NCI-H1417 (cell line): ENCODE measurements at regions not wholly inside any gene's neighbourhood (a gene's known extent, or its start where the extent isn't known, plus 50 kb on each side); places are given as distances from the start of the nearest gene placed in this dataset.
"Not testable (repeated sequence)": the region's sequence is repeated elsewhere in the genome, so short reads cannot be mapped to it uniquely, and the experiment has no call there.

Source experiments
- DNase-seq, 3 experiments: peaks; one replicate each; lab custom pipeline; 2025; lab: John Stamatoyannopoulos, UW

DNA sequence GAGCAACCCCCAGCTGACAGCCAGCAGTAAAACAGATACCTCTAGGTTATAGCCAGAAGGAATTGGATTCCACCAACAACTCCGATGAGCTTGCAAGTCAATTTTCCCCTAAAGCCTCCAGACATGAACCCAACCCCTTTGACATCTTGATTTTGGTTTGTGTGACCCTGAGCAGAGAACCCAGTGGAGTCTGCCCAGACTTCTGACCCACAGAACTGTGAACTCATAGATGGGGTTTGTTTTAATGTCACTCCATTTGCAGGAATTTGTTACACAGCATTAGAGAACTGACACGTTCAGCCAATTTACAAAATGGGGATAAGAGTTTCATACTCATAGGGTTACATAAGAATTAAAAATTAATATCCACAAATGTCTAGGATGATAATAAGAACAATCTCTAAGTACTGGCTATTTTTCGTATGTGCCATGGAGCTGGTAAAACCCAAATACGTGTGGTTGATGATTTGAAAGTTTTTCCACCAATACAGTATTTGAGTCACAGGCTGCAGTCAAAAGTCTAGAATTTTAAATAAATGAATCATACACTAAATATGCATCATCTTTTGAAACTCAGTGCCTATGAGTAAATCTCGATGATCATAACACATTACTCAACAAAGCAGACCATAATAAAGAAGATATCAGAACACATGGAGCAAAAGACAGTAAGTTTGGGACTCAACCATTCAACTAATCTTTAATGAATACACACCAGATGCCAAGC lies 380.0 kb downstream of the ANAPC1 start:
- not testable (repeated sequence) for DNase-seq

DNA sequence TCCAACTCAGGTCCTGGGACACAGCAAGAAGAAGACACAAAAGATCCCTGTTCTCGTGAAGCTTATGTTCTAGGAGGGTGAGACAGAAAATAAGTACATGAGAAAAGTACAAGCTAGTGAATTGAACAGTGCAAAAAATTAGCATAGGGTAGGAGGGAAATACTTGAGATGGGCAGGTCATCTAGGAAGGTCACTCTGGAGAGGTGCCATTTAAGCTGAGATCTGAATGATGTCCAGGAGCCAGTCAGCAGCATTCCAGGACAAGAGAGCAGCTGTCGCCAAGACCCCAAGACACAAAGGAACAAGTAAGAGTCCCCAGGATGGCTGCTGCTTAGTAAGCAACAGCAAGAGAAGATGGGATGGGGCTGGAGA lies 379.4 kb downstream of the ANAPC1 start:
- not testable (repeated sequence) for DNase-seq

GRCh38 chr2:111505267-111505666 lies 378.7 kb downstream of the ANAPC1 start:
- not testable (repeated sequence) for DNase-seq

GRCh38 chr2:111506936-111507335 lies 377.1 kb downstream of the ANAPC1 start:
- not testable (repeated sequence) for DNase-seq

DNA sequence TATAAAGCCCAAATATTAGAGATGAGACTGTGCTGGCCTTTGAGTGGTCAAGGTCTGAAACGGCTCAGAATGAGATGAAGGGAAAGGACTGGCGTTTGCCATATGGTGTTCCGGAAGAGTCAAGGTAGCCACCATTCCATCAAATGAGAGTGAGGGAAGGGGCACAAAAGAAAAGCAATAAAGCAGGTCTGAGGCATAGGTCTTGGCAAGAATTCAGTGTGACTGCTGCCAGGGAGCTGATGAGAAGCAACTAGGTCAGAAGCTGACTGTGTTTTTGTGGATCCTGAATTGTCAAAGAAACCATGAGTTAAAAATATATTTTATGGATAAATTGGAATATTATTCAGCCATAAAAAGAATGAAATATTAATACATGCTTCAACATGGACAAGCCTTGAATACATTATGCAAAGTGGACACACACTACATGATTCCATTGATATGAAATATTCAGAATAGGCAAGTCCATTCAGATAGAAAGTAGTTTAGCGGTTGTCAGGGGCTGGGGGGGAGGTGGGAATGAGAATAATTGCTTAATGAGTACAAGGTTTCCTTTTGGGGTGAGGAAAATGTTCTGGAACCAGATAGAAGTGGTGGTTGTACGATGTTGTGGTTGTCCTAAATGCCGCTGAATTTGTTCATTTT lies 374.6 kb downstream of the ANAPC1 start:
- not testable (repeated sequence) for DNase-seq

DNA sequence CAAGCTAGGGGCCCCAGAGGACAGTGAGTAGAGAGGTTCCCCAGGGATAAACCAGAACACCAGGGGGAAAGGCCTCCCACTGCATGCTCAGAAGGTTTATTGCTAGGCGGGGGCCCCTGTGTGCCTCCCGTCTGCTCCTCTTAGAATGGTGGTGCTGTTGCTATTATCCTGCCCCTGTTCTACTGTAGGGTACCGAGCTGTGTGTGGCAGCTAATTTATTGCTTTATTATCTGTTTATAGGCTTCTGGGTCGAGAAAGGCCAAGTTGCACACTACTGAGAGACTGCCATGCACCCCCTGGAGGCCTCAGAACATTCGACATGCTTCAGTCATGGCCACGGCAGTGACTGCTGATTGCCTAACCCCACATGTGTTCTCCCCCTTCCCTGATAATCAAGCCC lies 373.6 kb downstream of the ANAPC1 start:
- not testable (repeated sequence) for DNase-seq

DNA sequence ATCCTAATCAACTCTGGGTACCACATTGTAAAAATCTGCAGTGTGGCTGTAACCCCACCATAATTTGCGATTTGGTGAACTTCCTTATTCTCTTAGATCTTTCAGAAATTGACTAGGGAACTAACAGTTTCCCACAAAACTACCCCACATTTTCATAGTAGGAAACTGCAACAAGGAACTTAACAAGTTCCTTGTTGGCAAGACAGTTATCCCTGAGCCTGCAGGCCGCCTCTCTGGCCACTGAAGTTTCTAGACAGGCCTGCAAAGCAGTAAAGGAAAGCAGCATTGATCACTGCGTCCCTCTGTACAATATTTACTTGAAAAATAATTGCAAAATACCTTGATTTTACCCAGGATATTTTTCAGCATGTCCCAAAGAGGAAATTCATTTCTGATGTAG lies 372.9 kb downstream of the ANAPC1 start:
- DNase-seq: not testable (repeated sequence)

- DNase-seq: not testable (repeated sequence)
These were observed 371.6 kb downstream of the ANAPC1 start for GRCh38 chr2:111512378-111512777.

GRCh38 chr2:111514138-111514537 lies 369.9 kb downstream of the ANAPC1 start:
- not testable (repeated sequence) for DNase-seq

DNA sequence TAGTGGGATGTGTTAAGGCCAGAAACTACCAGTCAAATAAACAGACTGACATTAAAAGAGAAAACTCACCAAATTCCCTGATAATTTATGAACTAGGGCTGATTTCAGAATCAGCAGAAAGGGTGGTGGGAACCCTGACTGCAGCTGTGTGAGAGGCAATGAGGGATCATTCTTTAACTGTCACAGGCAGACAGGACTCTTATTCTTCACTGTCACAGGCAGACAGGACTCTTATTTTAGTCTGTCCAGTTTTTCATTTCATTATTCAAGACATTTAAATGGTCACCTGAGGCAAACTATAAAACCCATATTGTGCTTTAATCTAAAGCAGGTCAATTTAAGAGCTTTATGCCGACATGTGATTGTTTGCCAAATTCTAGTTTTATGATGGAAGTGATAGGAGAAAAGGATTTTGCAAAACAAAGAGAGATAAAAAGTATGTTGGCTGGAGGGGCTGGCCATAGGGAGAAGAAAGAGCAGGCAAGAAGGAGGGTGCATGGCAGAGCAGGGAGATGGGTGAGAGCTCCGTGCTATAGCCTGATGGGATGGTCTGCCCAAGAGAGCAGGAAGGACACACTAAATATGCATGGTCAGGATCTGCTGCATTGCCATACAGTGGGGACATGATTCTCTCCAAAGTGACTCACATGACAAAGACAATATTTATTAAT lies 366.8 kb downstream of the ANAPC1 start:
- not testable (repeated sequence) for DNase-seq

- not testable (repeated sequence) for DNase-seq
These were observed 366.3 kb downstream of the ANAPC1 start for GRCh38 chr2:111517721-111518053.

DNA sequence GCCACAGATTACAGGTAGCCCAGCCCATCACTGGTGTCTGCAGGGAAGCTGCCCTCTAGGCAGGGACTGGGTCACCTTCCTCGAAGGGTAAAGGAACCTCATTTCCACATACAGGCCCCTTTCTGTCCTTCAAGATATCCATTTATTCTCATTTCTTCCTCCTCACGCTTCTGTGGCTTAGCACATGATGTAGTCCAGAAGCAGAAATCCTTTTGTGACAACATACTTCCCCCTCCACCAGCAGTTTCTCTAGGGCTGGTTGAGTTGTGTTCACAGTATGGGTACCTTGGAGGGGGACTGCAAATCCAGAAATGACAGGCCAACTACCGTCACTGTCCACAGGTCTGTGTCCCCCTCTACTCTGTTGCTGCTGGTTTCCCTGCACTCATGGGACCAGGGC lies 364.9 kb downstream of the ANAPC1 start:
- DNase-seq: no peak

DNA sequence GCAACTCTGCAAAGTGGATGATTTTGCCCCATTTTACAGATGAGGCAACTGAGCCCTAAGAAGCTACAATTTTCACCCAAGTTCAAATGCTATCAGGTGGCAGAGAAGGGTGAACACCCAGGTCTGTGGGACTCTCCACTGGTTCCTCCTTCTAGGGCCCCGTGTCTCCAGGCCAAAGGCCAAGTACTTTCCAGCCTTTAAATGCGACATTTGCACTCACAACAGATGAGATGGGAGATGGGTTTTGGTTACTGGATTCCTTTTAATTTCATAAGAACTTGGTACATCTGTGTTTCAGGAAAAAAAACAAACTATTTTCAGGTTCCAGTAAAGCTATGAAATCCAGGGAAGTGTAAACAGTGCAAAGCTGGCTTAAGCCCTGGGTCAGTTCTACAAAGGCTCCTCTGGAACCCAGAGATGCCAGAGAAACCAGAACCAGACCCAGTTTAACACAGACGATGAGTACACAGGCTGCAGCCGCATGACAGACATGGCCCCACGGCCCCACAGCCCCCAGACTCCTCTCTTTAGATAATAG lies 361.7 kb downstream of the ANAPC1 start:
- DNase-seq: no peak

DNA sequence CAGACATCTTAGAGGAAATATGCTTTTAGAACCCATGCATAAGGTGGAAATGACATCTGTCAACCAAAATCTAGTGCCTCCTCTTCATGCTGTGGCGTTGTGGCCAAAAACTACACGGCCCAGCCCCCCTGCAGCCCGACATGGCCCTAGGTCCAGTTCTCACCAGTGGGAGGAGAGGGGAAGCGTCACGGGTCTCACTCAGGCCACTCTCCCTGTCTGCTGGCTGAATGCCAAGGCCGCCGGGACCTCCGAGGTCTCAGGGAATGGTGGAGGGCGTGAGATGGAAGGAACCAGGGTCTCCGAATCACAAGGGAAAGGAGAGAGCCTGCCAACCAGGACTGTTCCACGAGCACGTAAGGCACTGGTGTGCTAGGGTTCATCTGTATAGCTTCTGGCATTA lies 361.0 kb downstream of the ANAPC1 start:
- DNase-seq: no peak

DNA sequence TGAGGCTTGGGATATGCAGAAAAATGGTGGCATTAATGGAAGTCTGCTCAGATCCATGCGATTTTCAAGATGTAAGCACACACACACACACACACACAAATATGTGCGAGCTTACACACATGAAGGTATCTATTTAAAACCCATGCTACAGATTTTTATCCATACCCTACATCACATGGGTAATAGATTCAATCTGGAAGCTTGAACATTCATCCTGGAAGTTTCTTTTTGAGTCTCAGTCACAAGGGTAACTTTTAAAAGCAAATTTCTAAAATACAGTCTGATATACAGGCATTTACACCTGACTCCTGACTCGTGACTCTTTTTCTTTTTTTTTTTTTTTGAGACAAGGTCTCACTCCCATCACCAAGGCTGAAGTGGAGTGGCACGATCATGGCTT lies 359.0 kb downstream of the ANAPC1 start:
- DNase-seq: not testable (repeated sequence)

DNA sequence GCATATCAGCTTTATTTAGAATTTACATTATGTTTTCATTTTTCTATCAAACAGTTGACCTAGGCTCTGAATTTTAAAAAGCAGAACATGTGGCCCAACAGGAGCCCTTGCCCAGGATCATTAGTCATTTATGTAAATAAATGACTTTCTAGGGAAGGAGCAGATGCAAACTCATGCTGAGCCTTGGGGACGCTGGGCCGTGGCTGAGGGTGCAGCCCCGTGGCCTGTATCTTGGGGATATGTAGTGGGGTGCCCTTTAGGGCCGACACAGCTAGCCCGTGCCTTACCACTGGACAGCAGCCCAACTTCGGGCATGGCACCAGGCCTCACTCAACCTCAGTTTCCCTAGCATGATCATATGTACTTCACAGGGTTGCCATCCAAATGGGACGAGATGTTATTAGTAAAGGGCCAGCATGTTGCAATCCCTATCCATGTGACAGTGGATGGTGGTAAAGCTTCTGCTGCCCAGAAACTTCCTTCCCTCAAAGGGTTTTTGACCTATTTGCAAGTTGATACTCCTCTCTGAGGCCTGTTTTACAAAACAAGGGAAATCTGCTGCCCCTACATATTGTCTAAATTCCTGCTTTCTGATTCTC lies 357.9 kb downstream of the ANAPC1 start:
- DNase-seq: not testable (repeated sequence)

DNA sequence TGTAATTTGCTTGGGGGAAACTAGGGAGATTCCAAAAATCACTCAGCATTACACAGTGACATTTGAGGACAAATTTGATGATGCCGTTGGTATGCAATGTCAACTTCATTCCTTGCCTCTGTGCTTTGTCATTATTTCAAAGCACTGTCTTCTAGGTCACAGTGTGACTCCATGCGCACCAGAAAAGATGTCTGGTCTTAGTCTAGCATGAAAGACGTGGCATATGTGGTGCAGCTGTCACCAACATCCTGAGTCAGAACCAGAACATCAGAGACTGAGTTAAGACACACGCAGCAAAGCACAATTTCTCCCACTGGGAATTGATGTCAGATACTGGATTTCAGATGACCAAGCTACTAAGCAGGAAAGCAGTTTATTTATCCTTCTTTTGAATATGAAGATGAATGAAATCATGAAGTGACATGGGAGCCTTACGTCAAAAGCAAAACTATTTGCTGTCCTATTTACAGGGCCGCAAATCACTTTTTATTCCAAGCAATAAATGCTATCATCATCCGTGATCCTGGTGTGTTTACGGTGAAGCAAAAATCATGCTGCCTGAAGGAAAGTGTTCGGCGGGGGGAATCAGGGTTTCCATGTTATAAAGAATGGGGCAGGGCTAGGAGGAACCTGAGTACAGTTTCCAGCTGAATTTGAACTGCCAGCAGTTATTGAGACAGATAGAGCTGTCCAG lies 356.1 kb downstream of the ANAPC1 start:
- not testable (repeated sequence) for DNase-seq

GRCh38 chr2:111529022-111529421 lies 355.0 kb downstream of the ANAPC1 start:
- not testable (repeated sequence) for DNase-seq

DNA sequence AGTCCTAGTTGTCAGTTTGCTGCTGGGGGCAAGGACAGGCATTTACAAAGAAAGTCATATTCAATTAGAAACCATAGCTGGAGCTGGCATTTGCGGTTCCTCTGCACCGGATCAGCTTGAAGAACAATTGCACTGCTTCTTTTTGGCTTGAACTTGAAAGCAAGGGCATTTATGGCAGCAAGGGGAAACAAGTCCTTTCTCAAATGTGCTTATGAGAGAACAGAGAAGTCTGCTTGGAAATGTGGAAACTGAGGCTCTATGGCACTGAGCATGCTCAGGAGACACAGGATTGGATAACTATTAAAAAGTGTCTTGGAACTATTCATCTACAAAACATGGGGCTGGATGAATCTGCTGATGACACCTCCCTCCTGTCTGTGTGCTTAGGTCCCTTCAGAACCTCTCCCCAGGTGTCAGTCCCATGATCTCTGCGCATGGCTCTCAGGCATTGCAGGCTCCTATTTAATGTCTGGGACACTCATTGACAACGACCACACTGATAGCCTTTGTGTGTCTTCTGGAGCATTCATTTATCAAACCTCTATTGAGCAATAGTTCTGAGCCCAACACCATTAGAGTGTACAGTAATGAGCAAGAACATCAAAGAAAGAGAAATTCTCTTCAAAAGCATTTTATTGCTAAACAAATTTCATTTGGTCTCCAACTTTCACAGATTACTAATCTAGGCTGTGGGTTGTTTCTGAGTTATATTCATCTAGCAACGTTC lies 353.6 kb downstream of the ANAPC1 start:
- DNase-seq: not testable (repeated sequence)

- DNase-seq: not testable (repeated sequence)
These were observed 351.1 kb downstream of the ANAPC1 start for GRCh38 chr2:111532682-111533556.
